ENCODE measurements at regions not wholly inside any gene's neighbourhood (a gene's known extent, or its start where the extent isn't known, plus 50 kb on each side); places are given as distances from the start of the nearest gene placed in this dataset.

DNA sequence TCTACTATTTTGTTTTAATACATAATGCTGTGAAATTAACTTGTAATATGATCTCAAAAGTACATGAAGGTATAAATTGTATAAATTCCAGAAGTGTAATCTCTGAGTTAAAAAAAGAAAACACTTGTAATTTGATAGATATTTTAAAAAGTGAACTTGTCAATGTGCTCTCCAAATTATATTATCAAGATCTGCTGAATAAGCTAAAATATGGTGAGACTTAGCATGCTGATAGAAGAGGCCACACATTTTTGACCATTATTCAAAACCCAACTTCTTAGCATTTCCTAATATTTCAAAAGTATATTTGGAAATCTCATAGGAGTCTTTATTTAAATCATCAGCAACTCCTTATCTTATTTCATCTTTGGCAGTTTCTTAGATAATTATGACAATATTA is 657.1 kb upstream of the BOD1L1 start:
- FAIRE-seq: no peak
- DNase-seq (ENCODE audit: low spot score): no peak

- DNase-seq (ENCODE audit: low spot score): no peak
- no peak for FAIRE-seq
Measured at GRCh38 chr4:14289708-14290107, 662.2 kb upstream of the BOD1L1 start.

- FAIRE-seq (no peak), DNase-seq (ENCODE audit: low spot score) (no peak)
Measured at GRCh38 chr4:14293582-14293981, 666.1 kb upstream of the BOD1L1 start.

GRCh38 chr4:14294611-14295010 is 667.1 kb upstream of the BOD1L1 start:
- DNase-seq (ENCODE audit: low spot score) (peak; percentile 5), FAIRE-seq (no peak)

GRCh38 chr4:14299166-14299565 is 671.6 kb upstream of the BOD1L1 start:
- no peak for DNase-seq (ENCODE audit: low spot score)
- FAIRE-seq: no peak

DNA sequence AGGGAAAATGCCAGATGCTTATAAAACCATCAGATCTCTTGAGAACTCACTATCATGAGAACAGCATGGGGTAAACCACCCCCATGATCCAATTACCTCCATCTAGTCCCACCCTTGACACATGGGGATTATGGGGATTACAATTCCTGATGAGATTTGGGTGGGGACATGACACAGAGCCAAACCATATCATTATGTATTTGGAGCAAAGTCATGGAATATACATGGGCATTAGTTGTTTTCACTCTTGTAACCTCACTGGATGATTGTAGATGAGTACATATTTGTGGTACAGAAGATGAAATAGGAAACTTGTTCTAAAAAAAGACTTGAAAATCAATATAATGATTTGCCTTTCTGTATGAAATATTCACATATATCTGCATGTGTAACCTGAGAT is 674.5 kb upstream of the BOD1L1 start:
- no peak for FAIRE-seq
- DNase-seq (ENCODE audit: low spot score): no peak

DNA sequence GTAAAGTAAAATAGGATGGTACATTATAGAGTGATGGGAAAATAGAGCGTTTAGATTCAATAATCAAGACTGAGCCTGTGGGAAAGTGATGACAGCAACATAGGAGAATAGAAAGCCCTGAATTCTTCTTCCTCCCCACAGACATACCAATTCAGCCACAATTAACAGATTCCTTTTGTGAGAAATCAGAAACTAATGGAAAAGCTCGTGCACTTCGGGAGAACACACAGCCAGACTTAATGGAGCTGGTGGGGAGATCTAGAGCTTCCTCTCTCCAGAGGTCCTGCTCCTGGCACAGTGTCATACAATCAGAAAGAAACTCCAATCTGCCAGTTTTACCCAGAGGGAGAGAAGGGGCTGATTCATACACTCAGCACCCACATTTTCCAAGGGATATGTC is 676.3 kb upstream of the BOD1L1 start:
- FAIRE-seq: no peak
- no peak for DNase-seq (ENCODE audit: low spot score)

DNA sequence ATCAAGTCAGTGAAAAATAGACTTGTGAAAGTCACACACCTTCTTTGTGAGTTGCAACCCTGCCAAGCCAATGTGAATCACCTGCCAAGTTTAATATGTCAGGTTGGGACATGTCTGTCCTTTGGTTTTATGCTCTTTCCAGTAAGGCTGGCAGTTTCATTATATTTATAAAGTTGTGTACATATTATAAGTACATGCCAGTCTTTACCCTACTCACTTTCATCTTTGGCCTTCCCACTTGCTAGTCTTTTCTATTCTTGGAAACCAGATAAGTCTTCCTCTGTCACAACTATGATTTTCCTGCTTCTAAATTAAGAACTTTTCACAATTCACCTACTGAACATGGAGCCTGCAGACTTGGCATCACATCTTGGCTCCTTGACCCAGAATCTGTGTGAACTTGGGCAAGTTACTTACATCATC is 680.7 kb upstream of the BOD1L1 start:
- FAIRE-seq (no peak), DNase-seq (ENCODE audit: low spot score) (no peak)

DNA sequence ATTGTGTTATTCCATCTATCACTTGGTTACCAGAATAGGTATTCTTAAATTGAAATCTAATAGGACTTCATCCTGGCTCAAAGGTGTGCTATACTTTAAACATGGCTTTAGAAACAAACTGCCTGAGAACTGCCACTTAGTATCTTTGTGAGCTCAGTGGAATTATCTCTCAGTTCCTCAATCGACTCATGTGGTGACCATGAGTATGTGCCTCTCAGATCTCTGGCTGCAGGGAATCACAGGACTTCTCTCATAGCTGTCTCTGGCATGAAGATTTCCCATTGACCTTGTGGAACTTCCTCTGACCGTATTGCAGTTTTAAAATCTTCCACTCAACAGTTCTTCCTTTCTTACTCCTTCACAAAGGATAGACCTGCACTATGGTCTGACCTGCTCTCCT is 681.9 kb upstream of the BOD1L1 start:
- DNase-seq (ENCODE audit: low spot score) (no peak), FAIRE-seq (no peak)

- no peak for DNase-seq (ENCODE audit: low spot score)
- FAIRE-seq: no peak
Measured at GRCh38 chr4:14313757-14314156, 686.2 kb upstream of the BOD1L1 start.

DNA sequence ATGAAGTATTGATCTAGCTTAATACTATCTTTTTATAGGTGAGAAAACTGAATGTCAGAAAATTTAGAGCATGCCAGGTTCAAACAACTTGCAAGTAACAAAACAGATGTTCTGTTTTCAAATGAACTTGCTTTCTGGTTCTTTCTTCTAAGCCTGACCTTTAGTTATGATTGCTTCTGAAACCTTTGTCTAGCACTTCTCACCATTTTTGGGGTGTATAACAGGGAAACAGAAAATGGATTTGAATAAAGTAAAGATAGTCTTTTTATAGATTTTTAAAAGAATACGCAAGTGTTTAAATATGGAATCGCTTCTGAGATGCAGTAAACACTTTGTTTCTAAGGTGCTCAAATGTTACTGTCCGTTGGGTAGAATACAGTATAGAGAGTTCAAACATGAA is 687.2 kb upstream of the CPEB2 start:
- FAIRE-seq: no peak
- no peak for DNase-seq (ENCODE audit: low spot score)

- DNase-seq (ENCODE audit: low spot score): no peak
- FAIRE-seq: no peak
Measured at GRCh38 chr4:14317351-14317750, 684.9 kb upstream of the CPEB2 start.

GRCh38 chr4:14318671-14319070 is 683.6 kb upstream of the CPEB2 start:
- no peak for DNase-seq (ENCODE audit: low spot score)
- FAIRE-seq: no peak

- DNase-seq (ENCODE audit: low spot score) (no peak), FAIRE-seq (no peak)
Measured at GRCh38 chr4:14321723-14322122, 680.6 kb upstream of the CPEB2 start.

GRCh38 chr4:14323191-14323590 is 679.1 kb upstream of the CPEB2 start:
- FAIRE-seq (no peak), DNase-seq (ENCODE audit: low spot score) (no peak)

- DNase-seq (ENCODE audit: low spot score): no peak
- no peak for FAIRE-seq
Measured at GRCh38 chr4:14329228-14329627, 673.1 kb upstream of the CPEB2 start.

- DNase-seq (ENCODE audit: low spot score) (no peak), FAIRE-seq (no peak)
Measured at GRCh38 chr4:14333616-14334015, 668.7 kb upstream of the CPEB2 start.

GRCh38 chr4:14334166-14334565 is 668.1 kb upstream of the CPEB2 start:
- DNase-seq (ENCODE audit: low spot score): no peak
- FAIRE-seq: no peak

- DNase-seq (ENCODE audit: low spot score) (no peak), FAIRE-seq (no peak)
Measured at GRCh38 chr4:14335872-14336271, 666.4 kb upstream of the CPEB2 start.

GRCh38 chr4:14336656-14337055 is 665.6 kb upstream of the CPEB2 start:
- no peak for FAIRE-seq
- peak; percentile 4 for DNase-seq (ENCODE audit: low spot score)

- no peak for DNase-seq (ENCODE audit: low spot score)
- no peak for FAIRE-seq
Measured at GRCh38 chr4:14337892-14338584, 664.2 kb upstream of the CPEB2 start.

- DNase-seq (ENCODE audit: low spot score) (no peak), FAIRE-seq (no peak)
Measured at GRCh38 chr4:14338585-14339265, 663.6 kb upstream of the CPEB2 start.

GRCh38 chr4:14339715-14340114 is 662.6 kb upstream of the CPEB2 start:
- no peak for FAIRE-seq
- DNase-seq (ENCODE audit: low spot score): no peak
